ENCODE measurements at regions not wholly inside any gene's neighbourhood (a gene's known extent, or its start where the extent isn't known, plus 50 kb on each side); places are given as distances from the start of the nearest gene placed in this dataset.
"Not testable (repeated sequence)": the region's sequence is repeated elsewhere in the genome, so short reads cannot be mapped to it uniquely, and the experiment has no call there.

GRCh38 chr2:82055846-82056245, 1751.3 kb upstream of the LRRTM1 start:
- no peak for DNase-seq

- no peak for DNase-seq
Measured at GRCh38 chr2:82043867-82044266, 1739.3 kb upstream of the LRRTM1 start.

GRCh38 chr2:82027921-82028615, 1723.5 kb upstream of the LRRTM1 start:
- peak; percentile 29 for DNase-seq

- DNase-seq: no peak
Measured at GRCh38 chr2:82023710-82024109, 1719.2 kb upstream of the LRRTM1 start.

GRCh38 chr2:82013641-82014040, 1709.1 kb upstream of the LRRTM1 start:
- DNase-seq: no peak

- DNase-seq: peak; percentile 4
Measured at GRCh38 chr2:82007071-82007664, 1702.6 kb upstream of the LRRTM1 start.

- not testable (repeated sequence) for DNase-seq
Measured at GRCh38 chr2:82005889-82006288, 1701.3 kb upstream of the LRRTM1 start.

GRCh38 chr2:82001614-82002013, 1697.1 kb upstream of the LRRTM1 start:
- DNase-seq: no peak

GRCh38 chr2:82000606-82001005, 1696.1 kb upstream of the LRRTM1 start:
- DNase-seq: no peak

GRCh38 chr2:81996332-81996731, 1691.8 kb upstream of the LRRTM1 start:
- no peak for DNase-seq

- DNase-seq: no peak
Measured at GRCh38 chr2:81991282-81991681, 1686.7 kb upstream of the LRRTM1 start.

- no peak for DNase-seq
Measured at GRCh38 chr2:81987370-81987769, 1682.8 kb upstream of the LRRTM1 start.

- no peak for DNase-seq
Measured at GRCh38 chr2:81984969-81985637, 1680.6 kb upstream of the LRRTM1 start.

GRCh38 chr2:81981585-81981984, 1677.0 kb upstream of the LRRTM1 start:
- no peak for DNase-seq

GRCh38 chr2:81979086-81979485, 1674.5 kb upstream of the LRRTM1 start:
- DNase-seq: no peak

GRCh38 chr2:81976998-81977397, 1672.4 kb upstream of the LRRTM1 start:
- peak; percentile 31 for DNase-seq

- no peak for DNase-seq
Measured at GRCh38 chr2:81974216-81974615, 1669.7 kb upstream of the LRRTM1 start.

- DNase-seq: peak; percentile 55
Measured at GRCh38 chr2:81942876-81943275, 1638.3 kb upstream of the LRRTM1 start.

- DNase-seq: peak; percentile 80
Measured at GRCh38 chr2:81942136-81942680, 1637.7 kb upstream of the LRRTM1 start.

GRCh38 chr2:81940266-81940955, 1635.9 kb upstream of the LRRTM1 start:
- DNase-seq: peak; percentile 3

- DNase-seq: no peak
Measured at GRCh38 chr2:81937944-81938343, 1633.4 kb upstream of the LRRTM1 start.

GRCh38 chr2:81903534-81903933, 1599.0 kb upstream of the LRRTM1 start:
- no peak for DNase-seq

GRCh38 chr2:81901017-81901416, 1596.5 kb upstream of the LRRTM1 start:
- no peak for DNase-seq

All from tongue (tissue), 1 donor.